ENCODE measurements at regions not wholly inside any gene's neighbourhood (a gene's known extent, or its start where the extent isn't known, plus 50 kb on each side); places are given as distances from the start of the nearest gene placed in this dataset.

- POLR2A ChIA-PET = no interaction called here
- CTCF ChIA-PET = no interaction called here
- H3K27ac ChIP-seq (ENCODE audit: low read depth, low read length) = no peak overlapping the region
Measured at GRCh38 chr6:170208651-170209353, 82.1 kb downstream of the DLL1 start.

GRCh38 chr6:170208182-170208601 is 82.7 kb downstream of the DLL1 start:
- CTCF ChIA-PET = no interaction called here

More at GRCh38 chr6:170208651-170209353, 82.1 kb downstream of the DLL1 start:
- H3K27me3 ChIP-seq (ENCODE audit: control insufficient read depth, insufficient read depth, low read length) = no peaks in the 10 kb centered on the region
- H3K4me3 ChIP-seq (ENCODE audit: low read depth, low read length) = no peak overlapping the region
- peaks cover 85% of the 10 kb centered on the region for H3K9me3 ChIP-seq (ENCODE audit: control insufficient read depth, insufficient read depth, low read length)
- no peak for DNase-seq (ENCODE audit: low read depth, low spot score)
- no peak for TF ChIP-seq CTCF (IDR thresholded peaks at IDR 0.05; ENCODE audit: low read depth, low read length)

GRCh38 chr6:170207586-170208181 is 83.2 kb downstream of the DLL1 start:
- Histone ChIP-seq H3K27me3 (ENCODE audit: control insufficient read depth, insufficient read depth, low read length) (no peaks in the 10 kb centered on the region), H3K9me3 (ENCODE audit: control insufficient read depth, insufficient read depth, low read length) (peaks cover 81% of the 10 kb centered on the region), H3K27ac (ENCODE audit: low read depth, low read length) (no peak overlapping the region), H3K4me3 (ENCODE audit: low read depth, low read length) (no peak overlapping the region)
- no peak for TF ChIP-seq CTCF (IDR thresholded peaks at IDR 0.05; ENCODE audit: low read depth, low read length)
- CTCF ChIA-PET = no interaction called here
- no peak for DNase-seq (ENCODE audit: low read depth, low spot score)
- POLR2A ChIA-PET = no interaction called here

More at GRCh38 chr6:170208182-170208601, 82.7 kb downstream of the DLL1 start:
- POLR2A ChIA-PET = no interaction called here
- Histone ChIP-seq H3K4me3 (ENCODE audit: low read depth, low read length) (no peak overlapping the region), H3K27ac (ENCODE audit: low read depth, low read length) (no peak overlapping the region), H3K27me3 (ENCODE audit: control insufficient read depth, insufficient read depth, low read length) (no peaks in the 10 kb centered on the region), H3K9me3 (ENCODE audit: control insufficient read depth, insufficient read depth, low read length) (peaks cover 82% of the 10 kb centered on the region)
- no peak for TF ChIP-seq CTCF (IDR thresholded peaks at IDR 0.05; ENCODE audit: low read depth, low read length)
- DNase-seq (ENCODE audit: low read depth, low spot score) = no peak

- CTCF ChIA-PET = no interaction called here
- no peak for TF ChIP-seq CTCF (IDR thresholded peaks at IDR 0.05; ENCODE audit: low read depth, low read length)
- H3K4me3 ChIP-seq (ENCODE audit: low read depth, low read length) = no peak overlapping the region
- POLR2A ChIA-PET = no interaction called here
- no peak for DNase-seq (ENCODE audit: low read depth, low spot score)
- no peak overlapping the region for H3K27ac ChIP-seq (ENCODE audit: low read depth, low read length)
- no peaks in the 10 kb centered on the region for H3K27me3 ChIP-seq (ENCODE audit: control insufficient read depth, insufficient read depth, low read length)
- H3K9me3 ChIP-seq (ENCODE audit: control insufficient read depth, insufficient read depth, low read length) = peaks cover 78% of the 10 kb centered on the region
Measured at GRCh38 chr6:170206851-170207431, 83.9 kb downstream of the DLL1 start.

GRCh38 chr6:170206317-170206621 is 84.6 kb downstream of the DLL1 start:
- DNase-seq (ENCODE audit: low read depth, low spot score) = no peak
- Histone ChIP-seq H3K9me3 (ENCODE audit: control insufficient read depth, insufficient read depth, low read length) (peaks cover 71% of the 10 kb centered on the region), H3K4me3 (ENCODE audit: low read depth, low read length) (no peak overlapping the region), H3K27ac (ENCODE audit: low read depth, low read length) (no peak overlapping the region), H3K27me3 (ENCODE audit: control insufficient read depth, insufficient read depth, low read length) (no peaks in the 10 kb centered on the region)
- CTCF ChIA-PET = no interaction called here
- TF ChIP-seq CTCF (IDR thresholded peaks at IDR 0.05; ENCODE audit: low read depth, low read length) = no peak
- POLR2A ChIA-PET = no interaction called here
